ENCODE measurements at regions not wholly inside any gene's neighbourhood (a gene's known extent, or its start where the extent isn't known, plus 50 kb on each side); places are given as distances from the start of the nearest gene placed in this dataset.

GRCh38 chr14:34256223-34256622 is 205.8 kb downstream of the SPTSSA start:
- H3K4me3 ChIP-seq (ENCODE audit: low read depth in 1 of 2, low read length in 2 of 2), result no peak overlapping the region
- H3K9ac ChIP-seq (ENCODE audit: low read length), result no peak overlapping the region
- peaks cover 28% of the 10 kb centered on the region for H3K4me1 ChIP-seq (ENCODE audit: insufficient read depth, low read length)
- no peak overlapping the region for H3K27ac ChIP-seq (ENCODE audit: low read depth, low read length)
- no peaks in the 10 kb centered on the region for H3K36me3 ChIP-seq (ENCODE audit: insufficient read depth, low read length)
- no peaks in the 10 kb centered on the region for H3K27me3 ChIP-seq (ENCODE audit: control insufficient read depth in 1 of 2, insufficient read depth in 2 of 2, low read length in 2 of 2)
- no peaks in the 10 kb centered on the region for H3K9me3 ChIP-seq (ENCODE audit: low read length)

- H3K9ac ChIP-seq (ENCODE audit: low read length), result no peak overlapping the region
- no peak overlapping the region for H3K4me3 ChIP-seq (ENCODE audit: low read depth in 1 of 2, low read length in 2 of 2)
- no peaks in the 10 kb centered on the region for H3K27me3 ChIP-seq (ENCODE audit: control insufficient read depth in 1 of 2, insufficient read depth in 2 of 2, low read length in 2 of 2)
- H3K36me3 ChIP-seq (ENCODE audit: insufficient read depth, low read length), result no peaks in the 10 kb centered on the region
- H3K4me1 ChIP-seq (ENCODE audit: insufficient read depth, low read length), result peaks cover 28% of the 10 kb centered on the region
- no peaks in the 10 kb centered on the region for H3K9me3 ChIP-seq (ENCODE audit: low read length)
- no peak overlapping the region for H3K27ac ChIP-seq (ENCODE audit: low read depth, low read length)
These were observed 207.5 kb downstream of the SPTSSA start for GRCh38 chr14:34254571-34254970.

GRCh38 chr14:34254031-34254430 is 208.0 kb downstream of the SPTSSA start:
- H3K4me3 ChIP-seq (ENCODE audit: low read depth in 1 of 2, low read length in 2 of 2), result no peak overlapping the region
- no peak overlapping the region for H3K9ac ChIP-seq (ENCODE audit: low read length)
- no peaks in the 10 kb centered on the region for H3K9me3 ChIP-seq (ENCODE audit: low read length)
- H3K4me1 ChIP-seq (ENCODE audit: insufficient read depth, low read length), result peaks cover 28% of the 10 kb centered on the region
- H3K27me3 ChIP-seq (ENCODE audit: control insufficient read depth in 1 of 2, insufficient read depth in 2 of 2, low read length in 2 of 2), result no peaks in the 10 kb centered on the region
- H3K27ac ChIP-seq (ENCODE audit: low read depth, low read length), result no peak overlapping the region
- no peaks in the 10 kb centered on the region for H3K36me3 ChIP-seq (ENCODE audit: insufficient read depth, low read length)

- Histone ChIP-seq H3K4me3 (ENCODE audit: low read depth in 1 of 2, low read length in 2 of 2) (no peak overlapping the region), H3K4me1 (ENCODE audit: insufficient read depth, low read length) (peaks cover 13% of the 10 kb centered on the region), H3K27me3 (ENCODE audit: control insufficient read depth in 1 of 2, insufficient read depth in 2 of 2, low read length in 2 of 2) (no peaks in the 10 kb centered on the region), H3K9me3 (ENCODE audit: low read length) (no peaks in the 10 kb centered on the region), H3K36me3 (ENCODE audit: insufficient read depth, low read length) (no peaks in the 10 kb centered on the region), H3K27ac (ENCODE audit: low read depth, low read length) (no peak overlapping the region), H3K9ac (ENCODE audit: low read length) (no peak overlapping the region)
These were observed 209.8 kb downstream of the SPTSSA start for GRCh38 chr14:34252227-34252626.

- H3K4me1 ChIP-seq (ENCODE audit: insufficient read depth, low read length), result peaks cover 13% of the 10 kb centered on the region
- no peaks in the 10 kb centered on the region for H3K36me3 ChIP-seq (ENCODE audit: insufficient read depth, low read length)
- H3K9ac ChIP-seq (ENCODE audit: low read length), result no peak overlapping the region
- no peaks in the 10 kb centered on the region for H3K27me3 ChIP-seq (ENCODE audit: control insufficient read depth in 1 of 2, insufficient read depth in 2 of 2, low read length in 2 of 2)
- no peak overlapping the region for H3K27ac ChIP-seq (ENCODE audit: low read depth, low read length)
- no peak overlapping the region for H3K4me3 ChIP-seq (ENCODE audit: low read depth in 1 of 2, low read length in 2 of 2)
- no peaks in the 10 kb centered on the region for H3K9me3 ChIP-seq (ENCODE audit: low read length)
These were observed 210.4 kb downstream of the SPTSSA start for GRCh38 chr14:34251662-34252061.

- Histone ChIP-seq H3K27ac (ENCODE audit: low read depth, low read length) (no peak overlapping the region), H3K4me3 (ENCODE audit: low read depth in 1 of 2, low read length in 2 of 2) (no peak overlapping the region), H3K36me3 (ENCODE audit: insufficient read depth, low read length) (no peaks in the 10 kb centered on the region), H3K4me1 (ENCODE audit: insufficient read depth, low read length) (peaks cover 13% of the 10 kb centered on the region), H3K27me3 (ENCODE audit: control insufficient read depth in 1 of 2, insufficient read depth in 2 of 2, low read length in 2 of 2) (no peaks in the 10 kb centered on the region), H3K9ac (ENCODE audit: low read length) (no peak overlapping the region), H3K9me3 (ENCODE audit: low read length) (no peaks in the 10 kb centered on the region)
These were observed 211.1 kb downstream of the SPTSSA start for GRCh38 chr14:34250959-34251358.

GRCh38 chr14:34247605-34248004 is 214.4 kb downstream of the SPTSSA start:
- Histone ChIP-seq H3K27ac (ENCODE audit: low read depth, low read length) (no peak overlapping the region), H3K36me3 (ENCODE audit: insufficient read depth, low read length) (no peaks in the 10 kb centered on the region), H3K9me3 (ENCODE audit: low read length) (no peaks in the 10 kb centered on the region), H3K27me3 (ENCODE audit: control insufficient read depth in 1 of 2, insufficient read depth in 2 of 2, low read length in 2 of 2) (no peaks in the 10 kb centered on the region), H3K9ac (ENCODE audit: low read length) (no peak overlapping the region), H3K4me3 (ENCODE audit: low read depth in 1 of 2, low read length in 2 of 2) (no peak overlapping the region), H3K4me1 (ENCODE audit: insufficient read depth, low read length) (peaks cover 13% of the 10 kb centered on the region)

- H3K27ac ChIP-seq (ENCODE audit: low read depth, low read length), result no peak overlapping the region
- no peak overlapping the region for H3K4me3 ChIP-seq (ENCODE audit: low read depth in 1 of 2, low read length in 2 of 2)
- no peak overlapping the region for H3K9ac ChIP-seq (ENCODE audit: low read length)
- no peaks in the 10 kb centered on the region for H3K4me1 ChIP-seq (ENCODE audit: insufficient read depth, low read length)
- no peaks in the 10 kb centered on the region for H3K27me3 ChIP-seq (ENCODE audit: control insufficient read depth in 1 of 2, insufficient read depth in 2 of 2, low read length in 2 of 2)
- no peaks in the 10 kb centered on the region for H3K9me3 ChIP-seq (ENCODE audit: low read length)
- no peaks in the 10 kb centered on the region for H3K36me3 ChIP-seq (ENCODE audit: insufficient read depth, low read length)
These were observed 215.8 kb downstream of the SPTSSA start for GRCh38 chr14:34246206-34246605.

- Histone ChIP-seq H3K4me3 (ENCODE audit: low read depth in 1 of 2, low read length in 2 of 2) (no peak overlapping the region), H3K4me1 (ENCODE audit: insufficient read depth, low read length) (no peaks in the 10 kb centered on the region), H3K27me3 (ENCODE audit: control insufficient read depth in 1 of 2, insufficient read depth in 2 of 2, low read length in 2 of 2) (no peaks in the 10 kb centered on the region)
These were observed 218.6 kb downstream of the SPTSSA start for GRCh38 chr14:34243401-34243800.

GRCh38 chr14:34243001-34243400 is 219.0 kb downstream of the SPTSSA start:
- Histone ChIP-seq H3K9ac (ENCODE audit: low read length) (no peak overlapping the region), H3K36me3 (ENCODE audit: insufficient read depth, low read length) (no peaks in the 10 kb centered on the region), H3K9me3 (ENCODE audit: low read length) (no peaks in the 10 kb centered on the region), H3K27me3 (ENCODE audit: control insufficient read depth in 1 of 2, insufficient read depth in 2 of 2, low read length in 2 of 2) (no peaks in the 10 kb centered on the region), H3K4me3 (ENCODE audit: low read depth in 1 of 2, low read length in 2 of 2) (no peak overlapping the region), H3K4me1 (ENCODE audit: insufficient read depth, low read length) (no peaks in the 10 kb centered on the region), H3K27ac (ENCODE audit: low read depth, low read length) (no peak overlapping the region)

More at GRCh38 chr14:34243401-34243800, 218.6 kb downstream of the SPTSSA start:
- H3K9ac ChIP-seq (ENCODE audit: low read length), result no peak overlapping the region
- H3K36me3 ChIP-seq (ENCODE audit: insufficient read depth, low read length), result no peaks in the 10 kb centered on the region
- no peaks in the 10 kb centered on the region for H3K9me3 ChIP-seq (ENCODE audit: low read length)
- H3K27ac ChIP-seq (ENCODE audit: low read depth, low read length), result no peak overlapping the region

GRCh38 chr14:34241185-34241711 is 220.8 kb downstream of the SPTSSA start:
- no peaks in the 10 kb centered on the region for H3K36me3 ChIP-seq (ENCODE audit: insufficient read depth, low read length)
- H3K4me3 ChIP-seq (ENCODE audit: low read depth in 1 of 2, low read length in 2 of 2), result no peak overlapping the region
- H3K9ac ChIP-seq (ENCODE audit: low read length), result no peak overlapping the region
- no peaks in the 10 kb centered on the region for H3K27me3 ChIP-seq (ENCODE audit: control insufficient read depth in 1 of 2, insufficient read depth in 2 of 2, low read length in 2 of 2)
- H3K27ac ChIP-seq (ENCODE audit: low read depth, low read length), result no peak overlapping the region
- H3K9me3 ChIP-seq (ENCODE audit: low read length), result no peaks in the 10 kb centered on the region
- H3K4me1 ChIP-seq (ENCODE audit: insufficient read depth, low read length), result peaks cover 12% of the 10 kb centered on the region

GRCh38 chr14:34238610-34239009 is 223.4 kb downstream of the SPTSSA start:
- no peaks in the 10 kb centered on the region for H3K36me3 ChIP-seq (ENCODE audit: insufficient read depth, low read length)
- H3K9me3 ChIP-seq (ENCODE audit: low read length), result no peaks in the 10 kb centered on the region
- peaks cover 33% of the 10 kb centered on the region for H3K4me1 ChIP-seq (ENCODE audit: insufficient read depth, low read length)
- H3K9ac ChIP-seq (ENCODE audit: low read length), result no peak overlapping the region
- H3K4me3 ChIP-seq (ENCODE audit: low read depth in 1 of 2, low read length in 2 of 2), result no peak overlapping the region
- no peaks in the 10 kb centered on the region for H3K27me3 ChIP-seq (ENCODE audit: control insufficient read depth in 1 of 2, insufficient read depth in 2 of 2, low read length in 2 of 2)
- H3K27ac ChIP-seq (ENCODE audit: low read depth, low read length), result no peak overlapping the region

Data from muscle layer of colon (tissue), 2 donors.